Motor neuron (in vitro differentiated cells): ENCODE measurements at regions not wholly inside any gene's neighbourhood (a gene's known extent, or its start where the extent isn't known, plus 50 kb on each side); places are given as distances from the start of the nearest gene placed in this dataset.
"Not testable (repeated sequence)": the region's sequence is repeated elsewhere in the genome, so short reads cannot be mapped to it uniquely, and the experiment has no call there.

Source experiments
- ATAC-seq, 8 experiments: fragments of 200-7000 bp; cut with Tn5 transposase; replicated peaks in 6 of 8; 2 replicates each; pipeline ENCODE4 v1.8.0; 2021; ENCODE audit warnings: mild to moderate bottlenecking in 8 of 8, moderate library complexity in 8 of 8
- H3K27ac ChIP-seq, 2 donors: fragments of 250-450 bp; sonication (Bioruptor Pico); 2 replicates each; pipeline ENCODE4 v1.9.0; 2021; ENCODE audit warnings: antibody characterized with exemption in 2 of 2, mild to moderate bottlenecking in 2 of 2, moderate library complexity in 1 of 2
- H3K4me1 ChIP-seq, 2 donors: fragments of 250-450 bp; sonication (Bioruptor Pico); replicated peaks in 1 of 2; 2 replicates each; pipeline ENCODE4 v1.6.1; 2021; ENCODE audit warnings: antibody characterized with exemption in 2 of 2, mild to moderate bottlenecking in 2 of 2, moderate library complexity in 1 of 2
- H3K4me3 ChIP-seq, 5 donors: fragments of 250-450 bp; sonication (Bioruptor Pico); 2 replicates each; pipeline ENCODE4 v1.9.0; 2021; ENCODE audit warnings: antibody characterized with exemption in 5 of 5, mild to moderate bottlenecking in 5 of 5, moderate library complexity in 4 of 5
- WGBS, 10 experiments: fragments of 450-650 bp; shearing (Covaris generic); methylation state at CpG; one replicate each; pipeline ENCODE4 v1.0.0; 2022; 5-methylcytosine and 5-hydroxymethylcytosine counted together
- in situ Hi-C, 9 experiments: fragments of 400-800 bp; cut with MboI; loops; one replicate each; pipeline ENCODE4 v1.15.0; 2021; ENCODE audit warnings: low sequenced_read_pairs in 9 of 9, low pct_unique_long_range_greater_than_20kb in 2 of 9; ENCODE audit not compliant: unreplicated experiment in 9 of 9

- no CpG with 5 or more reads among the region's 29 CpGs for WGBS, 10 experiments
- ATAC-seq: not testable (repeated sequence)
- H3K4me3 ChIP-seq: peak overlapping the region in 1 of 5 donors; percentile 18
Observed at GRCh38 chr2:90322982-90323381, 1631.5 kb downstream of the RPIA start.

GRCh38 chr2:90323612-90324558 is 1632.4 kb downstream of the RPIA start:
- in situ Hi-C loops, ATAC-seq, H3K27ac ChIP-seq, H3K4me1 ChIP-seq: not testable (repeated sequence)
- no CpG with 5 or more reads among the region's 134 CpGs for WGBS, 10 experiments
- peak overlapping the region in 2 of 5 donors; percentile 18 to 20 for H3K4me3 ChIP-seq

More at GRCh38 chr2:90322982-90323381, 1631.5 kb downstream of the RPIA start:
- in situ Hi-C loops, H3K27ac ChIP-seq, H3K4me1 ChIP-seq: not testable (repeated sequence)

GRCh38 chr2:90324672-90325071 is 1633.2 kb downstream of the RPIA start:
- no CpG with 5 or more reads among the region's 59 CpGs for WGBS, 10 experiments
- ATAC-seq, in situ Hi-C loops, H3K4me1 ChIP-seq, H3K27ac ChIP-seq: not testable (repeated sequence)
- peak overlapping the region in 2 of 5 donors; percentile 14 to 31 for H3K4me3 ChIP-seq

- WGBS, 10 experiments: no CpG with 5 or more reads among the region's 74 CpGs
- ATAC-seq, H3K4me1 ChIP-seq, H3K4me3 ChIP-seq, H3K27ac ChIP-seq, in situ Hi-C loops: not testable (repeated sequence)
Observed at GRCh38 chr2:90325796-90326353, 1634.4 kb downstream of the RPIA start.

DNA sequence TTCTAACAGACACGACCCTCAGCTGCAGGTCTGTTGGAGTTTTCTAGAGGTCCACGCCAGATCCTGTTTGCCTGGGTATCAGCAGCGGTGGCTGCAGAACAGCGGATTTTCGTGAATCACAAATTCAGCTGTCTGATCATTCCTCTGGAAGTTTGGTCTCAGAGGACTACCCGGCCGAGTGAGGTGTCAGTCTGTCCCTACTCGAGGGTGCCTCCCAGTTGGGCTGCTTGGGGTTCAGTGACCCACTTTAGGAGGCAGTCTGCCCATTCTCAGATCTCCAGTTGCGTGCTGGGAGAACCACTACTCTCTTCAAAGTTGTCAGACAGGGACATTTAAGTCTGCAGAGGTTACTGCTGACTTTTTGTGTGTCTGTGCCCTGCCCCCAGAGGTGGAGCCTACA is 1664.1 kb downstream of the RPIA start:
- ATAC-seq, in situ Hi-C loops, H3K4me1 ChIP-seq, H3K4me3 ChIP-seq, H3K27ac ChIP-seq: not testable (repeated sequence)
- no CpG with 5 or more reads among the region's 9 CpGs for WGBS, 10 experiments

GRCh38 chr2:90359344-90359743 is 1667.9 kb downstream of the RPIA start:
- H3K4me1 ChIP-seq, H3K27ac ChIP-seq, H3K4me3 ChIP-seq, in situ Hi-C loops, ATAC-seq: not testable (repeated sequence)
- WGBS, 10 experiments: no CpG with 5 or more reads among the region's 15 CpGs

DNA sequence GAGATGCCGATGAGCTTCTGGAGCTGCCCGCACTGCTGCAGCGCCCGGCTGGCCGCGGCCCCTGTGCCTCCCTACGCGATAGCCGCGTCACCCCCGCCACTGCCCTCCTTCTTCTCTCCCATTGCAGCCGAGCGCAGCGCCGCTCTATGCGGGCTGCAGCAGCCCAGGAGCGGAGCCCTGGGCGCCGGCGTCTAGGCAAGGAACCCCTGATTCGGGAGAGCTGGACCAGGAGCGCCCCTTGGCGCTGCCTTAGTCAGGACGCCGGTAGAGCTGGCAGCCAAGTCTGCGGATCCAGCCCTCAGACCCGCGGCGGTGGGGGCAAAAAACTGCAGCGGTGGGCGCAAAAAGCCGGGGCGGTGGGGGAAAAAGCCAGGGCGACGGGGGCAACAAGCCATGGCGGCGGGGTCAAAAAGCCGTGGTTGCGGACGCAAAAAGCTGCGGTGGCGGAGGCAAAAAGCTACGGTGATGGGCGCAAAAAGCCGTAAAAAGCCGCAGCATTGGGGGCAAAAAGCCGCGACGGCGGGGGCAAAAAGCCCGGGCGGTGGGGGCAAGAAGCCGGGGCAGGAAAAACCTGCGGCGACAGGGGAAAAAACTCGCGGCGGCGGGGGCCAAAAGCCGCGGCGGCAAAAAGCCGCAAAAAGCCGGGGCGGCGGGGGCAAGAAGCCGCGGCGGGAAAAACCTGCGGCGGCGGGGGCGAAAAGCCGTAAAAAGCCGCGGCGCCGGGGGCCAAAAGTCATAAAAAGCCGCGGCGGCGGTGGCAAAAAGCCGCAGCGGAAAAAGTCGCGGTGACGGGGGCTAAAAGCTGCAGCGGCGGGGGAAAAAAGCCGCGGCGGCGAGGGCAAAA is 1668.6 kb downstream of the RPIA start:
- in situ Hi-C loops, H3K27ac ChIP-seq, H3K4me3 ChIP-seq, H3K4me1 ChIP-seq: not testable (repeated sequence)
- peak in 2 of 8 experiments; percentile 24 to 57 for ATAC-seq
- no CpG with 5 or more reads among the region's 93 CpGs for WGBS, 10 experiments

- no CpG with 5 or more reads among the region's 30 CpGs for WGBS, 10 experiments
- ATAC-seq, in situ Hi-C loops: not testable (repeated sequence)
Observed at GRCh38 chr2:90360731-90361035, 1669.2 kb downstream of the RPIA start.

More at GRCh38 chr2:90360731-90361035, 1669.2 kb downstream of the RPIA start:
- H3K27ac ChIP-seq, H3K4me3 ChIP-seq, H3K4me1 ChIP-seq: not testable (repeated sequence)
